Fibroblast of peridontal ligament (primary cell): ENCODE measurements at regions not wholly inside any gene's neighbourhood (a gene's known extent, or its start where the extent isn't known, plus 50 kb on each side); places are given as distances from the start of the nearest gene placed in this dataset.
"Not testable (repeated sequence)": the region's sequence is repeated elsewhere in the genome, so short reads cannot be mapped to it uniquely, and the experiment has no call there.

Experiments used
- DNase-seq: peaks from one replicate; pipeline ENCODE4 v3.0.0-alpha.2; 2010; ENCODE audit errors: extremely low read depth

DNA sequence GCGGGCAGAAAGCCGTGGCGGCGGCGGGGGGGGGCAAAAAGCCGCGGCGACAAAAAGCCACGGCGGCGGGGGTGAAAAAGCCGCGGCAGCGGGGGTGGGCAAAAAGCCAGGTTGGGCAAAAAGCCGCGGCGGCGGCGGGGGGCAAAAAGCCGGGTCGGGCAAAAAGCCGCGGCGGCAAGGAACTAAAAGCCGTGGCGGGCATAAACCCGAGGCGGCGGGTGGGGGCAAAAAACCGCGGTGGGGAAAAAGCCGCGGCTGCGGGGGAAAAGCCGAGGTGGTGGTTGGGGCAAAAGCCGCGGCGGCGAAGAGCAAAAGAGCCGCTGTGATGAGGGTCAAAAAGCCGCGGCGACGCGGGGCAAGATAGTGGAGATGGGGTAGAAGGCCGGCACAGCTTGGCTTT lies 1834.2 kb downstream of the FOXD4L5 start:
- DNase-seq, result not testable (repeated sequence)

- not testable (repeated sequence) for DNase-seq
Measured at GRCh38 chr9:63425123-63425522, 1859.9 kb downstream of the FOXD4L5 start.

- DNase-seq, result not testable (repeated sequence)
Measured at GRCh38 chr9:63390897-63391296, 1894.1 kb downstream of the FOXD4L5 start.

DNA sequence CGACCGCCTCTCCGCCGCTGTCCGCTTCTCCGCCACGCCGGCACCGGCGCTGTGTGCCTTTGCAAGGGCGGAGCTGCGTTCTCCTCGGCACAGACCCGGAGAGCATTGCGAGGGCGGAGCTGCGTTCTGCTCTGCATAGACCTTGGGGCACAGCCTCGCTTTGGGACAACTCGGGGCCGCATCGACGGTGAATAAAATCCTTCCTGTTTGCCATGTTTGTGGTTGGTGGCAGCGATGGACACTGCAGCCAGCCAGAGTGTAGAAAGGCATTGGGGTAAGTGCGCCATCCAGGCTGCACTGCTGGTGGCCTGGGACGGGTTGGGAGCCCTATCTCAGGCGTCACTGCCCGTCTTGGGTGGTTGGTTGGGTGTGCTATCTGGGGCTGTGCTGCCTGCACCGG lies 1899.5 kb downstream of the FOXD4L5 start:
- DNase-seq, result peak; percentile 0

DNA sequence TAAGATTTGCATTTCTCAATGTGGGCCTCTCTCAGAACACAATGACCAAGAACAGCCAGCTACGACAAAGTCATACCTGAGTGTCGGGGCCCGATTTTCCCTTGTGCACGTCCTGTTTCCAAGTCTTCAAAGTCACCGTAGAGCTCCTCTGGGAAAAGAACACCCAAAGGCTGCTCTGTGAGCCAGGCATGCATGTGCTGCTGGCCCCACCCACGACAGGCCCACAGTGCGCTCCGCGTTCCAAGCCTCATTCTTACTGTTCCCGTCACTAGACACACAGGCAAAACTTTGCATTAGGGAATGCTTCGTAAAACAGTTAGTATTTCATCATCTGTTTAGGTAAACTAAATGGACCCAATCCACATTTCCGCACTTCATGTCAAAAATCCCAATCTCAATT lies 1905.1 kb downstream of the FOXD4L5 start:
- DNase-seq, result not testable (repeated sequence)

GRCh38 chr9:63354219-63354618 lies 1930.8 kb downstream of the FOXD4L5 start:
- DNase-seq, result not testable (repeated sequence)

- DNase-seq, result not testable (repeated sequence)
Measured at GRCh38 chr9:63347347-63347746, 1937.7 kb downstream of the FOXD4L5 start.

GRCh38 chr9:63346310-63347048 lies 1938.5 kb downstream of the FOXD4L5 start:
- DNase-seq, result peak; percentile 52

- DNase-seq, result not testable (repeated sequence)
Measured at GRCh38 chr9:63344408-63344807, 1940.6 kb downstream of the FOXD4L5 start.

GRCh38 chr9:63342528-63342927 lies 1942.5 kb downstream of the FOXD4L5 start:
- DNase-seq, result peak; percentile 2

- DNase-seq, result peak; percentile 54
Measured at GRCh38 chr9:63337899-63338604, 1947.0 kb downstream of the FOXD4L5 start.

- not testable (repeated sequence) for DNase-seq
Measured at GRCh38 chr9:63335286-63335685, 1949.7 kb downstream of the FOXD4L5 start.

GRCh38 chr9:63334187-63334586 lies 1950.8 kb downstream of the FOXD4L5 start:
- DNase-seq, result not testable (repeated sequence)

GRCh38 chr9:63333083-63333482 lies 1951.9 kb downstream of the FOXD4L5 start:
- DNase-seq, result not testable (repeated sequence)

GRCh38 chr9:63328313-63328712 lies 1956.7 kb downstream of the FOXD4L5 start:
- not testable (repeated sequence) for DNase-seq

DNA sequence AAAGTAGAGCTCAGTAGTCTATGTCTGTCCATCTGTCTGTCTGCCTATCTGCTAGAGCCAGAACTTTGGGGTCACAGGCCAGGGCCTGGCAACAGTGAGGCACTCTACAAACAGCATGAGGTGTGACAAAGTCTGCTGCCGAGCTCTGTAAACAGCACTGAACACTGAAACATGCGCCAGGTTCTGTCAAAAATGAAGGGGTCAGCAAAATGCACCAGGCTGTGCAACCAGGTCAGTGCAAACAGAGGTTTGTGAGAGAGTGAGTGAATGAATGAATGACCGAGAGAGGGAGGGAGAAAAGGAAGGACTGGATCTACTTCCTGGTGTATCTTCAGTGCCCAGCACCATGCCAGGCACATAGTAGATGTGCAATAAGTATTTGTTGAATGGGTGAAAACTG lies 1957.8 kb downstream of the FOXD4L5 start:
- not testable (repeated sequence) for DNase-seq

DNA sequence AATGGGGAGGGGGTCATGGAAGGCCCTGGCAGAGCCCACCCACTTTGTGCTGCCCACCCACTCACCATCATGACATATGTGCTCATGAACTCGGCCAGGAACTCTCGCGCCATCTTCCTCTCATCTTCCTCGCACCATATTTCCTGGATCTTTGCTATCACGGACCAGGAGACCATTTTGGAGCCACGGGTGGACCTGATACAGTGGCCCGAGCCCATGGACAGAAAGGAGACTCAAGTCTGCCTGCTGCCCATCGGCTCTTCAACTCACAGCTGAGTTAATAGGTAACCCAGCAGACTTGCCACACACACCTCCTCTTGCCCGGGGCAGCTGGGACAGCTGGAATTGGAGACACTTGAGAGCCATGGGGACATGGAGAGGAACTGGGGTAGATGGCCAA lies 1958.3 kb downstream of the FOXD4L5 start:
- not testable (repeated sequence) for DNase-seq

DNA sequence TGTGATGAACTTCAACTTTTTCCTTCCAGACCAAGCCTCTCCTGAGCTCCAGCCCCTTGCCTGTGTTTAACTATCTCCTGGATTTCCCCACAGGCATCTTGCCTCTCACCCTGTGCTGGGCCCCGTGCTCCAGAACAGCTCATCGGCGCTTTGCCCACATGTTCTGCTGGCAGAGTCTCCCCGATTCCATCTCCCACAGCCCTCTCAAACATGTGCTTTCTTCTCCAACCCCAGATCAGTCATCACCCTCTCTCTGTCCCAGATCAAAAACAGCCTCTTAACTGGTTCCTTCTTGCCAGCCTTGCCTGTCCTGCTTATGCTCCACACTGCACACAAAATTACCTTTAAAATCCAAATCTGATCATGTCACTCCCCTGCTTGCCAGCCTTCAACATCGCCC lies 1959.3 kb downstream of the FOXD4L5 start:
- DNase-seq, result peak; percentile 1

GRCh38 chr9:63318093-63318492 lies 1966.9 kb downstream of the FOXD4L5 start:
- DNase-seq, result not testable (repeated sequence)

DNA sequence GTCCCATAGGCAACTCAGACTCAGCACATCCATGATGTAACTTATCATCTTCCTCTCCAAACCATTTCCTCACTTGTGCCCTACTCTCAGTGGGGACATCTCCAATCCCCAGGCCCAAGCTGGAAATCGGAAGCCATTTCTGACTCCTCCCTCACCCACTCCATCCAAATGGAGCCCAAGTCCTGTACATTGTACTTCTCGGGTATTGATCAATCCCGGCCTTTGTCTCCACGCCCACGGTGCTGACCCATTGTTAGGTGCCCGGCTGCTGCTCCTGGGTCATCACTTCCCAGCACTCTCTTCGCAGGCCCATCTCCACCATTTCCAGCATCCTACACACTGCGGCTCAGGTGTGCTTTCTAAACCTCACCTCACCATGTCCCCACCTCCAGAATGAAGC lies 1969.6 kb downstream of the FOXD4L5 start:
- DNase-seq, result not testable (repeated sequence)

- DNase-seq, result not testable (repeated sequence)
Measured at GRCh38 chr9:63296848-63297247, 1988.2 kb downstream of the FOXD4L5 start.

GRCh38 chr9:63296366-63296765 lies 1988.6 kb downstream of the FOXD4L5 start:
- DNase-seq, result not testable (repeated sequence)

DNA sequence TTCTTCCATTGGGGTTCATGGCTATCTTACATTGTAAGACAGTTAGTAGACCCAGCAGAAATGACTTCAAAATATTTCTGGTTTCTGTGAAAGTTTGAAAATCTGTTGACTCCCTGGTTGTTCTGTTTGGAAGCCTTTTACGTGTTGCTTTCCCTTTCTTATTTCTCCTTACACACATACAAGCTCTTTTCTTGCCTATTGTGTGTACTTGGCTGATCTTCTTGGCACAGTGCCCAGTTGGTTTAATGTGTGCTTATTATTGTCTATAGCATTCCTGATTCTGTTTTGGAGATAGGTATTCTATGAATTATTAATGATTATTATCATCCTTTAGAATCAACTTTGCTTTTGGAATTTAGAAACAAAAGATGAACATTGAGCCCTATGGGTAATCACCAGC lies 1995.0 kb downstream of the FOXD4L5 start:
- DNase-seq, result not testable (repeated sequence)
